OCI-LY3 (cell line): ENCODE measurements at regions not wholly inside any gene's neighbourhood (a gene's known extent, or its start where the extent isn't known, plus 50 kb on each side); places are given as distances from the start of the nearest gene placed in this dataset.
"Not testable (repeated sequence)": the region's sequence is repeated elsewhere in the genome, so short reads cannot be mapped to it uniquely, and the experiment has no call there.

Experiments
- H2AFZ ChIP-seq: fragments of 200-600, 300-600 bp; shearing (Covaris generic); 2 replicates; pipeline ENCODE4 v1.6.0; 2014; ENCODE audit warnings: antibody characterized with exemption, low read depth, low read length
- H3K27ac ChIP-seq: fragments of 200-600, 300-600 bp; sonication (generic); 2 replicates; pipeline ENCODE4 v1.5.1; 2014; ENCODE audit warnings: mild to moderate bottlenecking, low read length, moderate library complexity, mixed read lengths
- H3K27me3 ChIP-seq: fragments of 200-600, 300-600 bp; sonication (generic); 2 replicates; pipeline ENCODE4 v1.6.1; 2014; ENCODE audit warnings: low read depth, low read length, mixed read lengths
- H3K36me3 ChIP-seq: fragments of 200-600, 300-600 bp; sonication (generic); replicated peaks from 2 replicates; pipeline ENCODE3; 2014; ENCODE audit warnings: low read depth, low read length, mixed read lengths
- H3K4me1 ChIP-seq: fragments of 300-600, 200-600 bp; sonication (generic); 2 replicates; pipeline ENCODE4 v1.6.1; 2014; ENCODE audit warnings: low read length, mixed read lengths
- H3K4me2 ChIP-seq: fragments of 200-600, 300-600 bp; sonication (generic); 2 replicates; pipeline ENCODE4 v1.6.1; 2014; ENCODE audit warnings: low read length, mixed read lengths
- H3K4me3 ChIP-seq: fragments of 300-600, 200-600 bp; sonication (generic); 2 replicates; pipeline ENCODE4 v1.5.1; 2014; ENCODE audit warnings: antibody characterized with exemption, mild to moderate bottlenecking, low read length, moderate library complexity
- H3K79me2 ChIP-seq: fragments of 300-600, 200-600 bp; shearing (Covaris generic); 2 replicates; pipeline ENCODE4 v1.6.1; 2014; ENCODE audit warnings: mild to moderate bottlenecking, low read length, mixed read lengths
- H3K9ac ChIP-seq: fragments of 300-600, 200-600 bp; shearing (Covaris generic); 2 replicates; pipeline ENCODE4 v1.6.0; 2014; ENCODE audit warnings: mild to moderate bottlenecking, low read length, moderate library complexity
- H3K9me3 ChIP-seq: fragments of 200-600, 300-600 bp; shearing (Covaris generic); 2 replicates; pipeline ENCODE4 v1.6.1; 2014; ENCODE audit warnings: low read length, mixed read lengths; ENCODE audit not compliant: insufficient read depth
- H4K20me1 ChIP-seq: fragments of 200-600, 300-600 bp; sonication (generic); 2 replicates; pipeline ENCODE4 v1.6.1; 2016; ENCODE audit warnings: low read length, mixed read lengths; ENCODE audit not compliant: insufficient read depth
- EZH2phosphoT487 ChIP-seq: fragments of 200-600 bp; shearing (Covaris generic); IDR thresholded peaks from 2 replicates; pipeline ENCODE4 v1.6.1; 2018; ENCODE audit warnings: antibody characterized with exemption, mixed run types, low read depth
- TF ChIP-seq, protein P1 (sequence below): fragments of 200-600, 300-600 bp; sonication (generic); IDR thresholded peaks from 2 replicates; pipeline ENCODE4 v1.5.1; 2014; ENCODE audit warnings: antibody characterized with exemption, low read length, low read depth

DNA sequence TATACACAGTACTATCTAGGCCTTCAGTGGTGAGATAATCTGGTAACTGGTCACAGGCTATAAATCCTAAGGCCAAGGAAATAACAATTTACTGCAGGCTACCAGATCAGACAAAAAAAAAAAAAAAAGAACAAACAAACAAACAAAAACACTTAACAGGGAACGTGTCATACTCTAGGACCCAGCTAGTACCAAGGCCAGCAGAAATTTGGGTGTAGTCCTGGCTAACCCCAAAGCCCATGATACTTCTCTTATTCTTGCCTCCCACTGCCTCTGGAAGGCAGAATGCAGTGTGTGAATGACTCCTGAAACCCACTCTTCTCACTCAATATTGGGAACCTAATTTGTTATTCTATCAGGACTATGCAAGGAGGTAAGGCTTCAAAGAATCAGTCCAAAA lies 53.7 kb upstream of the ST3GAL6 start:
- no peak overlapping the region for H3K27ac ChIP-seq

DNA sequence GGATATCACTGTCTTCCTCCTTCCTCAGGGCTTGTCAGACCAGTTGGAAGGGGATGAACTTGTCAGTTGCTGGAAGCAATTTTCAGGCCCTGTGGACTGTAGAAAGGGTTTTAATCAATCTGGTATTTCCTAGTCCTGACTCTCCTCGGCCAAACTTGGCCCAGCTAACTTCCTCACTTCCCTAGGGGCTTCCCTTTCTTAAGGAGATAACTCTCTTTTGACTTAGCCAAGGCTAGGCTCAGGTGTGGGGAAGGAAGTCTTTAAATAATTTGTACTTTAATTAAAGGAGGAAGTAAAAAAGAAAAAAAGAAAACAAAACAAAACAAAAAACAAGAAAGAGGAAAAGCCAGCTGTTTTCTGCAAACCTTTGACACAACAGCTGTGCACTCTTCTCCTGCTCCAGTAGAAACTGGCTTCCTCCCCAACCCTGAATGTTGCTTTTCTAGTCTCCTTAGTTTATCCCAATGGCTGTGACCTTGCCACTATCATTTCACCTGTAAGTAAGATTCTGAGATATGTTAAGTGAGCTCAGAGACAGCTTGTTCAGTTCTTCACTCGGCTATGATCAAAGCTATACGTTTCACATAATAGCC lies 53.0 kb upstream of the ST3GAL6 start:
- no peaks in the 10 kb centered on the region for H3K36me3 ChIP-seq
- no peaks in the 10 kb centered on the region for H3K27me3 ChIP-seq
- no peaks in the 10 kb centered on the region for H3K9me3 ChIP-seq
- no peak overlapping the region for H3K9ac ChIP-seq
- no peak overlapping the region for H2AFZ ChIP-seq
- no peaks in the 10 kb centered on the region for H4K20me1 ChIP-seq
- no peaks in the 10 kb centered on the region for H3K4me1 ChIP-seq
- TF ChIP-seq EZH2phosphoT487, result no peak
- TF ChIP-seq, protein P1, sequence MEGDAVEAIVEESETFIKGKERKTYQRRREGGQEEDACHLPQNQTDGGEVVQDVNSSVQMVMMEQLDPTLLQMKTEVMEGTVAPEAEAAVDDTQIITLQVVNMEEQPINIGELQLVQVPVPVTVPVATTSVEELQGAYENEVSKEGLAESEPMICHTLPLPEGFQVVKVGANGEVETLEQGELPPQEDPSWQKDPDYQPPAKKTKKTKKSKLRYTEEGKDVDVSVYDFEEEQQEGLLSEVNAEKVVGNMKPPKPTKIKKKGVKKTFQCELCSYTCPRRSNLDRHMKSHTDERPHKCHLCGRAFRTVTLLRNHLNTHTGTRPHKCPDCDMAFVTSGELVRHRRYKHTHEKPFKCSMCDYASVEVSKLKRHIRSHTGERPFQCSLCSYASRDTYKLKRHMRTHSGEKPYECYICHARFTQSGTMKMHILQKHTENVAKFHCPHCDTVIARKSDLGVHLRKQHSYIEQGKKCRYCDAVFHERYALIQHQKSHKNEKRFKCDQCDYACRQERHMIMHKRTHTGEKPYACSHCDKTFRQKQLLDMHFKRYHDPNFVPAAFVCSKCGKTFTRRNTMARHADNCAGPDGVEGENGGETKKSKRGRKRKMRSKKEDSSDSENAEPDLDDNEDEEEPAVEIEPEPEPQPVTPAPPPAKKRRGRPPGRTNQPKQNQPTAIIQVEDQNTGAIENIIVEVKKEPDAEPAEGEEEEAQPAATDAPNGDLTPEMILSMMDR, result no peak
- H3K79me2 ChIP-seq, result no peaks in the 10 kb centered on the region
- no peak overlapping the region for H3K4me3 ChIP-seq
- no peak overlapping the region for H3K27ac ChIP-seq
- H3K4me2 ChIP-seq, result no peak overlapping the region

More for the DNA sequence above, 53.7 kb upstream of the ST3GAL6 start:
- Histone ChIP-seq H4K20me1 (no peaks in the 10 kb centered on the region), H3K79me2 (no peaks in the 10 kb centered on the region), H3K27me3 (no peaks in the 10 kb centered on the region), H2AFZ (no peak overlapping the region), H3K9ac (no peak overlapping the region), H3K4me1 (no peaks in the 10 kb centered on the region), H3K36me3 (no peaks in the 10 kb centered on the region), H3K4me3 (no peak overlapping the region), H3K4me2 (no peak overlapping the region), H3K9me3 (no peaks in the 10 kb centered on the region)
- TF ChIP-seq EZH2phosphoT487, result no peak
- TF ChIP-seq, protein P1, result no peak

DNA sequence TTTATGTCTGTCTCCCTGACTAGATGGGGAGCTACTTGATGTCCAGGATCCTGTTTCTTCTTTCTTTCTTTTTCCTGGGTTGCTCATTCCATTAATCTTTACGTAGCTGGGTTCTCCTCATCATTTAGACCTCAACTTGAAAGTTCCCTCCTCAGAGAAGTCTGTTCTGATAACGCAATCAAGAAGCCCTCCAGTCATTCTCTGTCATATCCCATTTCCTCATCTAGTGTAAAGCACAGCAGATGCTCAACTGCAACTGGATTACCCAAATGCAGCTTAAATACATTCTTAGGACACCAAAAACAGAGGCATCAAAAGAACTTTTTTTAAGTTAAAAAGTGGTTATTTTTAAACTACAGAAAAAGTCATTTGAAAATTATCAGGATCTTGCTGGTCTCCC lies 51.7 kb upstream of the ST3GAL6 start:
- no peaks in the 10 kb centered on the region for H3K27me3 ChIP-seq
- no peak overlapping the region for H2AFZ ChIP-seq
- H4K20me1 ChIP-seq, result no peaks in the 10 kb centered on the region
- no peaks in the 10 kb centered on the region for H3K4me1 ChIP-seq
- TF ChIP-seq EZH2phosphoT487, result no peak
- TF ChIP-seq, protein P1, result no peak
- no peak overlapping the region for H3K27ac ChIP-seq
- H3K79me2 ChIP-seq, result no peaks in the 10 kb centered on the region
- no peak overlapping the region for H3K4me2 ChIP-seq
- H3K9ac ChIP-seq, result no peak overlapping the region
- H3K4me3 ChIP-seq, result no peak overlapping the region
- H3K36me3 ChIP-seq, result no peaks in the 10 kb centered on the region
- no peaks in the 10 kb centered on the region for H3K9me3 ChIP-seq

DNA sequence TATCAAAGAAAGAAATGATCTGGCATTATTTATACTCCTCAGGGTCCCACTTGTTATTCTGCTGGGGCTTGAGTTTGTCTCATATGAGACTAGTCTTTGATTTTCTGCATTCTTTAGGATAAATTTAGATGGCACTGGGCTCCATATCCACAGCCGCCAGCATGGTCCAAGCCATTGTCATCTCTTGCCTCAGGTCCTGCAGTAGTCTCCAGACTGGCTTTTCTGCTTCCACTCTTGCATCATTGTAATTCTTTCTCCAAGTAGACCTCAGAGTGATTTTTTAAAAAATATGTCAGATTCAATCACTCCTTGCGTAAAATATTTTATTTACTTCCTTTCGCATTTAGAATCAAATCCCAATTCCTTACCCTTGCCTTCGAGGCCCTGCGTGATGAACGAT lies 50.4 kb upstream of the ST3GAL6 start:
- Histone ChIP-seq H3K79me2 (no peaks in the 10 kb centered on the region), H3K9ac (no peak overlapping the region), H3K4me1 (no peaks in the 10 kb centered on the region), H3K9me3 (no peaks in the 10 kb centered on the region), H3K27me3 (no peaks in the 10 kb centered on the region), H3K4me2 (no peak overlapping the region), H2AFZ (no peak overlapping the region), H3K36me3 (no peaks in the 10 kb centered on the region), H4K20me1 (no peaks in the 10 kb centered on the region), H3K4me3 (no peak overlapping the region), H3K27ac (no peak overlapping the region)
- TF ChIP-seq, protein P1, result no peak
- TF ChIP-seq EZH2phosphoT487, result no peak

DNA sequence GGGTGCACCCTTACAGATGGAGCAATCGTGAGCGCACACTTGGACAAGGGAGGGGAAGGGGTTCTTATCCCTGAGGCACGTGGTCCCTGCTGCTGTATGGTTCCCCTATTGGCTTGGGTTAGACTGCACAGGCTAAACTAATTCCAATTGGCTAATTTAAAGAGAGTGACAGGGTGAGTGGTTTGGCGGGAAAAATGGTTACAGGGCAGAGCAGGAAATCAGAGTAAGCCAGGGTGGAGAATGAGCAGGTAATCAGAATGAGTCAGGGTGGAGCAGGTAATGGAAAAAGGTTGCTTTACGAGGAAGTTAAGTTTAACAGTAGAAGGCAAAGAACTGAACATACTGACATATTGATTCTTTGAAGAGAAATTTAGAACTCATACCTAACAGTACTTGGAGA lies 49.8 kb upstream of the ST3GAL6 start:
- H3K4me3 ChIP-seq, H3K4me1 ChIP-seq, H4K20me1 ChIP-seq, H2AFZ ChIP-seq, H3K27me3 ChIP-seq, H3K9me3 ChIP-seq, H3K36me3 ChIP-seq, H3K79me2 ChIP-seq, H3K9ac ChIP-seq, H3K27ac ChIP-seq, H3K4me2 ChIP-seq: not testable (repeated sequence)
